Panc1 (cell line): ENCODE measurements at regions not wholly inside any gene's neighbourhood (a gene's known extent, or its start where the extent isn't known, plus 50 kb on each side); places are given as distances from the start of the nearest gene placed in this dataset.

ENCODE experiments used
- ATAC-seq: fragments of 200-7000 bp; cut with Tn5 transposase; 2 replicates; pipeline ENCODE4 v1.9.1; 2020; ENCODE audit warnings: mild to moderate bottlenecking, moderate library complexity
- BruUV-seq: library from RNA; stranded (reverse); fragments of 400-500 nt; replicated peaks from 2 replicates; lab custom pipeline; 2021; lab: Mats Ljungman, UMichigan
- CTCF ChIA-PET: fragments of 300-600 bp; sonication (Branson Sonifier 250); formaldehyde crosslinking; loops from one replicate; lab custom pipeline; 2022; ENCODE audit warnings: antibody characterized with exemption; lab: Charles Lee
- POLR2A ChIA-PET: fragments of 300-600 bp; sonication (Branson Sonifier 250); formaldehyde crosslinking; loops from one replicate; lab custom pipeline; 2022; ENCODE audit warnings: antibody characterized with exemption; lab: Charles Lee
- DNase-seq: peaks from one replicate; pipeline ENCODE4 v3.0.0-alpha.2; 2010; ENCODE audit warnings: low read depth, low spot score
- H3K27ac ChIP-seq: 2 replicates; pipeline ENCODE4 v1.5.1; 2011; ENCODE audit warnings: mild to moderate bottlenecking, low read length, inconsistent platforms
- H3K27me3 ChIP-seq: fragments of 200-500 bp; sonication (Bioruptor generic); 2 replicates; pipeline ENCODE4 v1.6.0; 2014; ENCODE audit warnings: low read length, inconsistent platforms; ENCODE audit not compliant: control insufficient read depth, insufficient read depth
- H3K36me3 ChIP-seq: fragments of 200-500 bp; sonication (Bioruptor generic); 2 replicates; pipeline ENCODE4 v1.5.1; 2014; ENCODE audit warnings: inconsistent platforms, mild to moderate bottlenecking, low read length, moderate library complexity; ENCODE audit not compliant: control insufficient read depth, insufficient read depth
- H3K4me1 ChIP-seq: 2 replicates; pipeline ENCODE4 v1.5.1; 2011; ENCODE audit warnings: inconsistent platforms, mild to moderate bottlenecking, low read length, moderate library complexity; ENCODE audit not compliant: control insufficient read depth, insufficient read depth
- H3K4me3 ChIP-seq, 2 experiments: 2 replicates each; pipeline ENCODE4 v1.5.1; 2011 to 2012; ENCODE audit warnings: low read depth in 2 of 2, low read length in 2 of 2, mild to moderate bottlenecking in 2 of 2, inconsistent platforms in 1 of 2, moderate library complexity in 1 of 2
- H3K9me3 ChIP-seq: fragments of 200-500 bp; sonication (Bioruptor generic); 2 replicates; pipeline ENCODE4 v1.5.1; 2014; ENCODE audit warnings: low read depth, mild to moderate bottlenecking, inconsistent platforms, low read length, moderate library complexity; ENCODE audit not compliant: control insufficient read depth, insufficient read depth
- POLR2AphosphoS5 ChIP-seq: IDR thresholded peaks from 2 replicates; pipeline ENCODE4 v1.6.1; 2012; ENCODE audit warnings: mild to moderate bottlenecking, low read depth, low read length, moderate library complexity
- REST ChIP-seq, 2 experiments: IDR thresholded peaks; 2 replicates each; pipeline ENCODE4 v1.6.1; 2011 to 2012; ENCODE audit warnings: low read depth in 2 of 2, control low read depth in 1 of 2, low read length in 1 of 2, mild to moderate bottlenecking in 1 of 2, moderate library complexity in 1 of 2; ENCODE audit not compliant: insufficient read depth in 1 of 2
- SIN3A ChIP-seq: IDR thresholded peaks from 2 replicates; pipeline ENCODE4 v1.6.1; 2012; ENCODE audit warnings: low read depth, mild to moderate bottlenecking, low read length, moderate library complexity, borderline replicate concordance; ENCODE audit not compliant: insufficient read depth
- TCF7L2 ChIP-seq: IDR thresholded peaks from 2 replicates; pipeline ENCODE4 v1.6.1; 2011; ENCODE audit warnings: mild to moderate bottlenecking, low read depth, low read length, inconsistent platforms
- in situ Hi-C: cut with HindIII; loops from 2 replicates; pipeline ENCODE4 v1.10.0; 2016; ENCODE audit warnings: low sequenced_read_pairs, low pct_unique_long_range_greater_than_20kb
- intact Hi-C: fragments of 100-400 bp; cut with micrococcal nuclease; formaldehyde crosslinking; loops from one replicate; pipeline ENCODE4 v1.10.0; 2022; ENCODE audit not compliant: unreplicated experiment
- TF ChIP-seq, protein P1 (sequence below): fragments of 450-650 bp; IDR thresholded peaks from 2 replicates; pipeline ENCODE4 v1.5.1; 2017; ENCODE audit warnings: mild to moderate bottlenecking

- ChIA-PET POLR2A (no interaction called here), CTCF (no interaction called here)
- Histone ChIP-seq H3K27me3 (peaks cover 3% of the 10 kb centered on the region; the same call in 1 of the 2 replicates), H3K36me3 (no peaks in the 10 kb centered on the region), H3K9me3 (no peaks in the 10 kb centered on the region), H3K4me3 (no peak overlapping the region), H3K4me1 (no peaks in the 10 kb centered on the region), H3K27ac (no peak overlapping the region)
- intact Hi-C loops (loop anchor here (5.0 kb wide), 1 partner anchor 139 kb away; no protein-coding TSS in a partner anchor), in situ Hi-C loops (no loop called here)
- BruUV-seq: no TSS peak
- ATAC-seq (peak; percentile 48; the same call in 1 of the 2 replicates), DNase-seq (no peak)
- TF ChIP-seq, protein P1, sequence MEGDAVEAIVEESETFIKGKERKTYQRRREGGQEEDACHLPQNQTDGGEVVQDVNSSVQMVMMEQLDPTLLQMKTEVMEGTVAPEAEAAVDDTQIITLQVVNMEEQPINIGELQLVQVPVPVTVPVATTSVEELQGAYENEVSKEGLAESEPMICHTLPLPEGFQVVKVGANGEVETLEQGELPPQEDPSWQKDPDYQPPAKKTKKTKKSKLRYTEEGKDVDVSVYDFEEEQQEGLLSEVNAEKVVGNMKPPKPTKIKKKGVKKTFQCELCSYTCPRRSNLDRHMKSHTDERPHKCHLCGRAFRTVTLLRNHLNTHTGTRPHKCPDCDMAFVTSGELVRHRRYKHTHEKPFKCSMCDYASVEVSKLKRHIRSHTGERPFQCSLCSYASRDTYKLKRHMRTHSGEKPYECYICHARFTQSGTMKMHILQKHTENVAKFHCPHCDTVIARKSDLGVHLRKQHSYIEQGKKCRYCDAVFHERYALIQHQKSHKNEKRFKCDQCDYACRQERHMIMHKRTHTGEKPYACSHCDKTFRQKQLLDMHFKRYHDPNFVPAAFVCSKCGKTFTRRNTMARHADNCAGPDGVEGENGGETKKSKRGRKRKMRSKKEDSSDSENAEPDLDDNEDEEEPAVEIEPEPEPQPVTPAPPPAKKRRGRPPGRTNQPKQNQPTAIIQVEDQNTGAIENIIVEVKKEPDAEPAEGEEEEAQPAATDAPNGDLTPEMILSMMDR: no peak
- no peak for TF ChIP-seq REST (IDR thresholded peaks at IDR 0.05; ENCODE audit: insufficient read depth in 1 of 2, low read depth in 2 of 2, low read length in 1 of 2)
- no peak for TF ChIP-seq SIN3A
- no peak for TF ChIP-seq POLR2AphosphoS5
- no peak for TF ChIP-seq TCF7L2
These were observed 91.8 kb upstream of the TBCA start for GRCh38 chr5:77867914-77868313.

DNA sequence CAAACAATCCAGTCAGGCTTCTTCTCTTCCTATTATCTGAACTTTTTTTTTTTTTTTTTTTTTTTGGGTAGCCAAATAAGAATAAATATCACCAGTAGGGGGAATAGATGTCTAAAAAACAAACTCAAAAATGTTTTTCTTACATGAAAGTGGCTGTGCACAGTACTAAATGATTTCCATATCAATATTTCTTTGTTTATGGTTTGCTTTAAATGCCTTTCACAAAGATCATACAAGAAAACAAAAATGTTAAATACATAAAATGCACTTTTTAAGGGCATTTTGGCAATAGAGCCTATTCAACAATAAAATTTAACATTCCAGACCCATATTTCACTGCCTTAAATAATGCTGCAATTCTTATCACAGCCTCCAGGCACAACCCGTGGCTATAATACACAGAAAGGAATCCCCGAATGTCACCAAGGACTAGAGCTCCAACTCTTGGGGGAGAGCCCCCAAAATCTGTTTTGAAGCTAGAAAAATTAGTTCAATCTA lies 91.1 kb upstream of the TBCA start:
- H3K9me3 ChIP-seq: no peaks in the 10 kb centered on the region
- intact Hi-C loops (loop anchor here (5.0 kb wide), 1 partner anchor 140 kb away; no protein-coding TSS in a partner anchor), in situ Hi-C loops (no loop called here)
- peaks cover 5% of the 10 kb centered on the region; the same call in 1 of the 2 replicates for H3K27me3 ChIP-seq
- no peak overlapping the region for H3K27ac ChIP-seq
- TF ChIP-seq TCF7L2: no peak
- TF ChIP-seq, protein P1: peak; percentile 17; the same call in 1 of the 2 replicates
- TF ChIP-seq REST (IDR thresholded peaks at IDR 0.05; ENCODE audit: insufficient read depth in 1 of 2, low read depth in 2 of 2, low read length in 1 of 2): no peak
- TF ChIP-seq POLR2AphosphoS5: no peak
- TF ChIP-seq SIN3A: no peak
- BruUV-seq: no TSS peak
- ChIA-PET CTCF (no interaction called here), POLR2A (no interaction called here)
- no peak overlapping the region for H3K4me3 ChIP-seq
- ATAC-seq: no peak
- DNase-seq: no peak
- no peaks in the 10 kb centered on the region for H3K36me3 ChIP-seq
- no peaks in the 10 kb centered on the region for H3K4me1 ChIP-seq
